Stimulated activated CD4-positive, alpha-beta T cell treated with anti-CD3 and anti-CD28 coated beads, Interleukin-2, amount 100 ng/mL, for 24 hours (primary cell): ENCODE measurements at regions not wholly inside any gene's neighbourhood (a gene's known extent, or its start where the extent isn't known, plus 50 kb on each side); places are given as distances from the start of the nearest gene placed in this dataset.

Source experiments
- DNase-seq, 2 donors: peaks; one replicate each; pipeline ENCODE4 v3.0.0-alpha.2; 2020

DNA sequence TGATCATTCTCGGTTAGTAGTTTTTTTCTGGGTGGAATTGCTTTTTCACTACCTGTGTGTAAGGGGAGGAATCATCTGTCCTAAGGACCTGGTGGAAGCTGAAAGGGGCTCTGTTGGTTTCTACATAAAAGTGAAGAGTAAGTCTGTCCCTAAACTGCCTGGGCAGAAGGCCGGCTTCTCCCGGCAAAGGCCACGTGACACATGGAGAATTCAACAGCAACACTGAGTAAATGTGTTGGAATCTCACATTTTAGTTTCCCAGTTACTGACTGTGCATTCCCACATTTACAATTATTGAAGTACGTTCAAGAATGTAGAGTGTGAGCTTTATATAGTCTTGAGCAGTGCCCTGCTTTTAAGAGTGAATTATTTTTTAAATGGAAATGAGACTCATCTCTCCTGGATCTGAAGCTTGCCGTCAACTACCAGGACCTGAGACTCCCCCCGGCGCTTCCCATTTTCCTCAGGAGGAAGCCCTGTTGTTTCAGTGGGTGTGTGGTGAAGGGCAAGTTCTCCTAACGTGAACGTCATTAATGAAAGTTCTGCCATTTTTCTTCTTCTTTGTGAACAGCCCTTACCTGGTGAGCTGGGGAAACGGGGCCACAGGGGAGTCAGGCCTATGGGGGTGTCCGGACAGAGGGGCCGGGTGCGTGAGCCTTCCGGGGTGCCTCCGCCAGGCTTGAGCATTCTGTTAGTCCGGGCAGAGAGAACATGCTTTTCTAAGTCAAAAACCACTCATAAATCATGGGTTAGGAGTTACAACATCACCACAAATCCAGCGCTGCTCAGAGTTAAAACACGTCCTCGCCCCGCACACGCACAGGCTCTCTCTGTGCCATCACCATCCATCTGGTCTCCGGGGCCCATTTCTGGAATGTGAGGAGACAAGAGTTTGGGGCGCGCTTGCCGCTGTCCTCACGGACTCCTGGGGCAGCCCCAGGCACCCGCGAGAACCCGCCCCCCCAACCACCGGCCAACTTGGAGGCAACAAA, 56.6 kb upstream of the SMOC2 start:
- DNase-seq = no peak

DNA sequence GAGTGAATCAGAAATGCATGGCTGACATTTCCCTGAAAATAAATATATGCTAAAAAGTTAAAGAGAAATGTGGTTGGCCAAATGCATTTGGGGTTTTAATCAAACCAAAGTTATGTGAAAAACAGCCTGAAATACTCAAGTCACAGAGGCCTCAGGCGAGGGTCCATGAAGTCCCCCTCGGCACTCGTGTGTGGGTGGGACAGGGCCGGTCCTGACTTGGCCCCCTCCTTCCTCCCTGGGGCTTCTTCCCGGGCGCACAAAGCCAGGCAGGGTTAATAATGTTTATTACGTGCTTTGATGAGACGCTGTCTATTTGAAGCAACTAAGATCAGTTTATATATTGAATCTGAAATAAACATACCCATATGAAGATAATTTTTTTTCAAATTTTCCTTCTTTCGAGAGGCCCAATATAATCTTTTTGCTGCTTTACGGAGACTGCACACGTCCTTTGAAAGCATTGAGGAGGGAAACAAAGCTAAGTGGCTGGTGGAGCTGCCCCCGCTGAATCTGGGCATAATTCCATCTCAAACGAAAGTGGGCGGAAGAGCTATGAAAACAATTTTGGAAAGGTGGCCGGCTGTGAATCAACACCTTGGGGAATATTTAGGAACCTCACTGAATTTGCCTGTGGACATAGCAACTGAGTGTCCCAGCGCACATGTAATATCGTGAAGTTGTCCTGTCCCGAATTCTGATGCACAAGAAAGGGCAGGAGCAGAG, 55.8 kb upstream of the SMOC2 start:
- DNase-seq = no peak

DNA sequence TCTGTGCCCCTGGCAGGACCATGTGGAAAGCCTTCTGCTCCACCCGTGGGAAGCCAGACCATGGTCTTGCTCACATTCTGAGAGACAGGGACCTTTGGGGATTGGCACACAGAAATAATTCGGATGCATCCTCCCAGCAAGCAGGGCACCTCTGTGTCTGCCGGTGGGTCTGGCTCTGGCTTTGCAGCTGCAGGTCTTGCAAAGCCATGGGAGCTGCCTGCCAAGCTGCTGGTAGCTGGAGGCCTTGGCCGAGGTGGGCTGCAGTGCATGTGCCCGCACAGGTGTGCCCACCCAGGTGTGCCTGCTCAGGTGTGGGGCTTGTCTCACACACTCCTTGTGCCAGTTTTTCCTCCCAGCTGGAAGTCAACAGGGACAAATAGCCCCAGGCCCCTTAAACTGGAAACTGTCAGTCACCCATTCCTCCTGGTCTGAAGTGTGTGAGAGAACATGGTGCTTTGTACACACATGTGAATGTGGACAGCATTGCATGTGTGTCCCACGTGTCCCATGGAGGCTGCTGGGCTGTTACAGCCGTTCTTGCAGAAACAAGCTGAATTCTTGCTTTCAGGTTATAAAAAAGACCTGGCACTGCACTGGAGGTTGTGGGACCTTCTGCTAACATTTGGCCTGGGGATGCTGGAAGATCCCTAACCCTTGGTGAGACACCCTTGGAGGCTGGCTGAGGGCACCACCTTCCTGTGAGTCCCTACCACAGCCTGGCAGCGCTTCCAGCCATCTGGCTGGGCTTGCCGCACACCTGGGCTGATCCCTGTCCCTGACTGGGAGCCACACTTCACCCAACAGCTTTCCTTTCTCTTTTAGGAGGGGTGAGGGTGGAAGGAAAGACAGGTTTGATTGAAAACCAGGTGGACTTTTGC, 54.9 kb upstream of the SMOC2 start:
- no peak for DNase-seq

DNA sequence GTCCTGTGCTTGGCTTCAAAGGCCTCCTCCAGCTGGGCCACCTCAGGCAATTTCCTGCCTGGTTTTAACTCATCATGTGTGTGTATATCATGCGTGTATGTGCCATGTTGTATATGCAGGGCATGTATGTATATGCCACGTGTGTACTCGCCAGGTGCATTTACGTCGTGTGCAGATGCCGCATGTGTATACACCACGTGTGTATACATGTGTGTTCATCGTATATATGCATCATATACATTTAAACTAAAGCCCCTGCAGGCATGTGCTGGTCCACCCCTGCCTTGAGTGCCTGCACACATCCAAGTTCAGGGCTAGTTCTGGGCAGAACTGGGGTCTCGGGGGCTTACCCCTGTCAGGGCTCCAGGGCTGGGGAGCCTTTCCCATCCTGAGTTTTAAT, 54.0 kb upstream of the SMOC2 start:
- DNase-seq = no peak

DNA sequence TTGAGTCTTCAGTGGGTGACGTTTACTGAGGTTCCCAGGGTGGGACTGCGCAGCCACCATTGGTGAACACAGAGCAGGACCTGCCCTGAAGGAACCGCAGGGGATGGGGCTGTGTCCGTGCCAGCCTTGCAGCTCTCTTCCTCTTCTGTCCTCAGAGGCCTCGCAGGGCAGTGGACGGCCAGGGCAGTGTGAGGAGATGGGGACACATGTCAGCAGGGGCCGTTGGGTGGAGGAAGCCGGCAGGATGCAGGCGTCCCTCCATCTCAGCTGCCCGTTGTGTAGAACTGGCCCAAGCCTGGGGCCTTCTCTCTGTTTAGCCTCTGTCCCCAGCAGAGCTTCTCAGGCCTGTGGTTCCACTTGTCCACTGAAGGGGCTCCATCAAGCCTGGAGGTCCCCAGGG, 53.6 kb upstream of the SMOC2 start:
- DNase-seq = no peak

DNA sequence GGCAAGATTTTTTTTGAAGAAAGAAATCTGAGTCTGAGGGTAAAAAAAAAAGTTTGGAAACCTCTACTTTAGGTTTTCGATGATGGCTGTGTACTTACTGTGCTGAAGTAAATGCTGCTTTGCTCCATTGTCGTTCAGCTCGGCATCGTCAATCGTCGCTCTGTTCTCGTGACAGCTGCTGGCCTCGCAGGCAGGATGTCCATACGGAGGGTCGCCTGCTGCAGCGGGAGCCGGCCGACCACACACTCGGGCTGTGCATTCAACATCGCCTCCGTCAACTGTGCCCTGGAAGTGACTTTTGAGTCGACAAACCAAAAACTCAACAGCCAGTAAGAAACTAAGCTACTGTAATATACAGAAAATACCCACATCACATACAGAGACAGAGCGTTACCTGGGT, 53.1 kb upstream of the SMOC2 start:
- no peak for DNase-seq

DNA sequence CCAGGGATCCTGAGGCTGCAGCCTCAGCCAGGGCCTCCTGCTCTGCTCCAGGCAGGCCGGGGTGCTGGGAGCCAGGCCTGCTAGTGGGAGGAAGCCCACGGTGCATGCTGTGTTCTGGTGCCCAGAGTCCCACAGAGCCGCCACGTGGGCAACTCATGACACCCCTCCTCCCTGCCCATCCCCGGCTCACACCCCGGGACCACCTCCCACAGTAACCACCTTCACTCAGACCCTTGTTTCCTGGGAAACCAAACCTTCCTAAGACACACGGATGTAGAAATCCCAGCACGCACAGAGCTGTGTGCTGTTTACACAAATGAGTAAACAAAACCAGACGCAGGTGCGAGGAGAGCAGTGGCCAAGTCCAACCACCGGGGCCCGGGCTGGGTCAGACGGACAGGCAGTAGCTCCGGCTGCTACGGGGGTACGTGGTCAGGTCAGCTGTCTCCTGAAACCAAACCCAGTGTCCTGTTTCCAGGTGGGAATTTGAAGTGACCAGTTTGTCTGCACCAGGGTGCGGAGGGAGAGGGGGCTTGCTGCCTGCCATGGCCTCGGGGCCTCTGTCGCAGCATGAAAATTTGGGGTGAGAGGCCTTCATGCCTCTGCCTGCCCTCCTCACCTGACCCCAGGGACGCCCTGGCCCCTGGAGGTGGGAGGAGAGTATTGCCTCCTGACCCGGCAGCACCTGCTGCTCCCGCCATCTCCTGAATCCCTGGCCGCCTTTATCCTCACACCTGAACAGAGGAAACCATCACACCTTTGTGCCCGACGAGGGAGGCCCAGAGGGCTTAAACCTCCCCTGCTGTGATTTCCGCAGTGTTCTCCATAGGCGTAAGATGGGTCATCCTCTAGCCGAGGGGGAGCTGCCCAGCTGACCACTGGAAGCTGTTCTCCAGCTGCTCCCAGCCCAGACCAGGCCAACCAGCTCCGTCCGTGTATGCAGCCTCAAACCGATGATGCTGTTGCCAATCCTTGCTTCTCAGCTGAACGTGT, 52.0 kb upstream of the SMOC2 start:
- no peak for DNase-seq

DNA sequence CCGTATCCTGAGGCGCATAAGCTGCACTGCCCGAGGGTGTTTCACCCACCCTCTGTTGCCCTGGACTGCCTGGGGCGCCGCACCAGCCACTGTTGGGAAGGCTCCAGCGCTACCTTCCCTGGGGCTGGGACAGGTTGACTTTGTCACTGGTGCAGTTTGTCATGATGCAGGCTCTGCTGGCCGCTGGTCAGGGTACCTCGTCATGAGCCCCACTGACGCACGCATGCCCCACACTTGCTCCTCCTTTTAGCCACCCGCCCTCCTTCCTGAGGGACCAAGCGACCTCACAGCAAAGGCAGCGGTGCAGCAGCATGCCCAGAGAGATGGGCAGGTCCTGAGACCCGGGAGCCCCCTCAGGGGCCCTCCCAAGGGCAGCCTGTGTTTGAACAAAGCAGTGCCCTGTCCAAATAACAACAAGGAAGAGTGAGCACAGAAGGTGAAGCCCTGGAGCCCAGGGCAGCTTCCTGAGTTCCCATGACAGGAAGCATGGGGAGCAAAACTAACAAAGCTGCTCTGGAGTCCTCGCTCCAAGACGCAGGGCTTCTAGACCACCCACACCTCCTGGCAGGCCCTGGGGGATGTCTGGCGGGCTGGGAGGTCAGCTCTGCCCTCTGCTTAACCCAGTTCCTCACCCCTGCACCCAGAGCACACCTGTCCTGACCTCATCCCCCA, 50.1 kb upstream of the SMOC2 start:
- DNase-seq = no peak
